ENCODE measurements at regions not wholly inside any gene's neighbourhood (a gene's known extent, or its start where the extent isn't known, plus 50 kb on each side); places are given as distances from the start of the nearest gene placed in this dataset.

GRCh38 chr5:120907953-120908352 lies 443.9 kb downstream of the PRR16 start:
- TF ChIP-seq POLR2AphosphoS5 (IDR thresholded peaks at IDR 0.05): no peak
- TF ChIP-seq, protein P1, sequence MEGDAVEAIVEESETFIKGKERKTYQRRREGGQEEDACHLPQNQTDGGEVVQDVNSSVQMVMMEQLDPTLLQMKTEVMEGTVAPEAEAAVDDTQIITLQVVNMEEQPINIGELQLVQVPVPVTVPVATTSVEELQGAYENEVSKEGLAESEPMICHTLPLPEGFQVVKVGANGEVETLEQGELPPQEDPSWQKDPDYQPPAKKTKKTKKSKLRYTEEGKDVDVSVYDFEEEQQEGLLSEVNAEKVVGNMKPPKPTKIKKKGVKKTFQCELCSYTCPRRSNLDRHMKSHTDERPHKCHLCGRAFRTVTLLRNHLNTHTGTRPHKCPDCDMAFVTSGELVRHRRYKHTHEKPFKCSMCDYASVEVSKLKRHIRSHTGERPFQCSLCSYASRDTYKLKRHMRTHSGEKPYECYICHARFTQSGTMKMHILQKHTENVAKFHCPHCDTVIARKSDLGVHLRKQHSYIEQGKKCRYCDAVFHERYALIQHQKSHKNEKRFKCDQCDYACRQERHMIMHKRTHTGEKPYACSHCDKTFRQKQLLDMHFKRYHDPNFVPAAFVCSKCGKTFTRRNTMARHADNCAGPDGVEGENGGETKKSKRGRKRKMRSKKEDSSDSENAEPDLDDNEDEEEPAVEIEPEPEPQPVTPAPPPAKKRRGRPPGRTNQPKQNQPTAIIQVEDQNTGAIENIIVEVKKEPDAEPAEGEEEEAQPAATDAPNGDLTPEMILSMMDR (IDR thresholded peaks at IDR 0.05): no peak
- no peak for TF ChIP-seq POLR2A (IDR thresholded peaks at IDR 0.05)
